ENCODE measurements at regions not wholly inside any gene's neighbourhood (a gene's known extent, or its start where the extent isn't known, plus 50 kb on each side); places are given as distances from the start of the nearest gene placed in this dataset.

DNA sequence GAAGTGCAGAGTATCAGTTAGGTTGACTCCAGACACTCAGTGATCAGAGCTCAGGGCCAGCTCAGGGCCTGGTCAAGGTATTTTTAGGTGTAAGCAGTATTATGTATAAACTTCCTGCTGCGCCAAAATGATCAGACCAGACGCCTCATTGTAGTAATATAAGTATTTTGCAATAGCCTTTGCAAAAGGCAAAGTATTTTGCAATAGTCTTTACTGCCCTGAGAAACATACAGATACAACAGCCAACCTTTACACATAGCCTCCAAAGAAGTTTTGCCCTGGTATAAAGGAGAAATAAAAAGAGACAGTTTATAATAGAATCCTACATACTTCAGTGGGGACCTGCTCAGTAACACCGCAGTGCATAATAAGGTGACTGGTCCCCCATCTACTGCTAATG lies 333.0 kb upstream of the EEF2KMT start:
- Histone ChIP-seq H3K36me3 (ENCODE audit: insufficient read depth, low read length) (no peaks in the 10 kb centered on the region), H3K4me1 (ENCODE audit: insufficient read depth, low read length) (peaks cover 19% of the 10 kb centered on the region), H3K9me3 (ENCODE audit: control insufficient read depth, insufficient read depth, low read length) (no peaks in the 10 kb centered on the region), H3K9ac (ENCODE audit: low read depth, low read length) (no peak overlapping the region)

- H3K9ac ChIP-seq (ENCODE audit: low read depth, low read length): no peak overlapping the region
- H3K36me3 ChIP-seq (ENCODE audit: insufficient read depth, low read length): no peaks in the 10 kb centered on the region
- H3K9me3 ChIP-seq (ENCODE audit: control insufficient read depth, insufficient read depth, low read length): no peaks in the 10 kb centered on the region
- peaks cover 19% of the 10 kb centered on the region for H3K4me1 ChIP-seq (ENCODE audit: insufficient read depth, low read length)
These were observed 331.3 kb upstream of the EEF2KMT start for GRCh38 chr16:5428932-5429331.

- H3K9me3 ChIP-seq (ENCODE audit: control insufficient read depth, insufficient read depth, low read length): no peaks in the 10 kb centered on the region
- no peaks in the 10 kb centered on the region for H3K36me3 ChIP-seq (ENCODE audit: insufficient read depth, low read length)
- H3K4me1 ChIP-seq (ENCODE audit: insufficient read depth, low read length): peaks cover 14% of the 10 kb centered on the region; the same call in 1 of the 2 replicates
- no peak overlapping the region for H3K9ac ChIP-seq (ENCODE audit: low read depth, low read length)
These were observed 330.0 kb upstream of the EEF2KMT start for GRCh38 chr16:5427571-5427970.

DNA sequence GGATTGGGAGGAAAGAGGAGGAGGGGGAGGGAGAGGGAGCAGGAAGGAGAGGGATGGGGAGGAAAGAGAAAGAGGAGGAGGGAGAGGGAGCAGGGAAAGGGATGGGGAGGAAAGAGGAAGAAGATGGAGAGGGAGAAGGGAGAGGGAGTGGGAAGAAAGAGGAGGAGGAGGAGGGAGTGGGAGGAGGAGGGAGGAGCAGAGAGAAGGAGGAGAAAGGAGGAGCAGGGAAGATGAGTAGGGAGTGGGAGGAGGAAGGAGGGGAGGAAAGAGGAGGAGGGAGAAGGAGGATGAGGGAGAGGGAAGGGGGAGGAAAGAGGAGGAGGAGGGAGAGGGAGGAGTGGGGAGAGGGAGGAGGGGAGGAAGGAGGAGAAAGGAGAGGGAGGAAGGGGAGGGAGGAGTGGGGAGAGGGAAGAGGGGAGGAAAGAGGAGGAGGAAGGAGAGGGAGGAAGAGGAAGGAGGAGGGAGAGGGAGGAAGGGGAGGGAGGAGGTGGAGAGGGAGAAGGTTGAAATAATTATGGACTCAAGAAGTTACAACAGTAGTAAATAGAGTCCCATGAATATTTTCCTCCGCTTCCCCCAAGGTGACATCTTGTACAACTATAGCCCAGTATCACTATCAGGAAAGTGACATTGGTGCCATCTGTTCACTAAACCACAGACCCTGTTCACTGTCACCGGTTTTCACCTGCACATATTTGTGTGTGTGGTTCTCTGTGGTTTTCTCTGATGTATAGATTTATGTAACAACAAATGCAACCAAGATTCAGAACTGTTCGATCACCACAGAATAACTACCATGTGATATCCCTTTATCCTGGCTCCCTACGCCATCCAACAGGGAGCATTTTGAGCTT lies 325.3 kb upstream of the EEF2KMT start:
- H3K4me1 ChIP-seq (ENCODE audit: insufficient read depth, low read length): peaks cover 6% of the 10 kb centered on the region; the same call in 1 of the 2 replicates
- H3K9ac ChIP-seq (ENCODE audit: low read depth, low read length): no peak overlapping the region
- no peaks in the 10 kb centered on the region for H3K36me3 ChIP-seq (ENCODE audit: insufficient read depth, low read length)
- no peaks in the 10 kb centered on the region for H3K9me3 ChIP-seq (ENCODE audit: control insufficient read depth, insufficient read depth, low read length)

DNA sequence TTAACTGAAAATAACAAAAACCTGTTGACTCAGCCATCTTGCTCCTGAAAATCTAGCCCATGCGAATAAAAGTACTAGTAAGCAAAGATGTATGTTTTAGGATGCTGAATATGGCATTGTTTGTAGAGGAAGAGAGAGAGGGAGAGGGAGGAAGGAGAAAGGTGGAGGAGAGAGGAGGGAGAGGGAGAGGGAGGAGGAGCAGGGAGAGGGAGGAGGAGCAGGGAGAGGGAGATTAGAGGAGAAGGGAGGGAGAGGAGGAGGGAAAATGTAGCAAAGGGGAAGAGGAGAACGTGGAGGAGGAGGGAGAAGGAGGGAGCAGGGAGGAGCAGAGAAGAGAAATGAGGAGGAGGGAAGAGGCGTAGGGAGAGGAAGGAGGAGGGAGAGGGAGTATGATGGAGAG lies 324.5 kb upstream of the EEF2KMT start:
- Histone ChIP-seq H3K36me3 (ENCODE audit: insufficient read depth, low read length) (no peaks in the 10 kb centered on the region), H3K9me3 (ENCODE audit: control insufficient read depth, insufficient read depth, low read length) (no peaks in the 10 kb centered on the region), H3K4me1 (ENCODE audit: insufficient read depth, low read length) (peaks cover 6% of the 10 kb centered on the region; the same call in 1 of the 2 replicates), H3K9ac (ENCODE audit: low read depth, low read length) (no peak overlapping the region)

GRCh38 chr16:5416013-5416412 lies 318.4 kb upstream of the EEF2KMT start:
- no peaks in the 10 kb centered on the region for H3K36me3 ChIP-seq (ENCODE audit: insufficient read depth, low read length)
- H3K9ac ChIP-seq (ENCODE audit: low read depth, low read length): no peak overlapping the region
- no peaks in the 10 kb centered on the region for H3K9me3 ChIP-seq (ENCODE audit: control insufficient read depth, insufficient read depth, low read length)
- no peaks in the 10 kb centered on the region for H3K4me1 ChIP-seq (ENCODE audit: insufficient read depth, low read length)

- Histone ChIP-seq H3K36me3 (ENCODE audit: insufficient read depth, low read length) (no peaks in the 10 kb centered on the region), H3K9me3 (ENCODE audit: control insufficient read depth, insufficient read depth, low read length) (no peaks in the 10 kb centered on the region), H3K9ac (ENCODE audit: low read depth, low read length) (no peak overlapping the region), H3K4me1 (ENCODE audit: insufficient read depth, low read length) (no peaks in the 10 kb centered on the region)
These were observed 317.5 kb upstream of the EEF2KMT start for GRCh38 chr16:5415123-5415522.

GRCh38 chr16:5412731-5413130 lies 315.1 kb upstream of the EEF2KMT start:
- Histone ChIP-seq H3K9me3 (ENCODE audit: control insufficient read depth, insufficient read depth, low read length) (0 out of 2 replicates have a peak, but pooled peaks cover 2% of the 10 kb centered on the region), H3K4me1 (ENCODE audit: insufficient read depth, low read length) (no peaks in the 10 kb centered on the region), H3K9ac (ENCODE audit: low read depth, low read length) (no peak overlapping the region), H3K36me3 (ENCODE audit: insufficient read depth, low read length) (no peaks in the 10 kb centered on the region)

DNA sequence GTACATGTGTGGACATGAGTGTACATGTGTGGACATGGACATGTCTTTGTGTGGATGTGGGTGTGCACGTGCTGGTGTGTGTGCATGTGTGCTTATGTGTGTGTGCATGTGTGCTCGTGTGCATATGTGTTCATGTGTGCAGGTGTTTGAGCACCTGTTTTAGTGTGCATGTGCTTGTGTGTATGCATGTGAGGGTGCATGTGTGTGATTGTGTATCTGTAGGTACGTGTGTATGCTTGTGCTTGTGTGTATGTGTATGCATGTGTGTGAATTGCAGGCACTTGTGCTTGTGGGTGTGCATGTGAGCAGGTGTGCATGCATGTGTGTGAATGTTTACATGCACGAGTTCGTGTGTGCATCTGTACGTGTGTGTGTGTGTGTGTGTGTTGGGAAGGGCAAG lies 300.6 kb upstream of the EEF2KMT start:
- Histone ChIP-seq H3K36me3 (ENCODE audit: insufficient read depth, low read length) (no peaks in the 10 kb centered on the region), H3K9me3 (ENCODE audit: control insufficient read depth, insufficient read depth, low read length) (no peaks in the 10 kb centered on the region), H3K4me1 (ENCODE audit: insufficient read depth, low read length) (0 out of 2 replicates have a peak, but pooled peaks cover 6% of the 10 kb centered on the region), H3K9ac (ENCODE audit: low read depth, low read length) (no peak overlapping the region)

- Histone ChIP-seq H3K9ac (ENCODE audit: low read depth, low read length) (no peak overlapping the region), H3K36me3 (ENCODE audit: insufficient read depth, low read length) (no peaks in the 10 kb centered on the region), H3K9me3 (ENCODE audit: control insufficient read depth, insufficient read depth, low read length) (no peaks in the 10 kb centered on the region), H3K4me1 (ENCODE audit: insufficient read depth, low read length) (0 out of 2 replicates have a peak, but pooled peaks cover under 1% of the 10 kb centered on the region)
These were observed 299.3 kb upstream of the EEF2KMT start for GRCh38 chr16:5396880-5397279.

- no peak overlapping the region for H3K9ac ChIP-seq (ENCODE audit: low read depth, low read length)
- H3K36me3 ChIP-seq (ENCODE audit: insufficient read depth, low read length): no peaks in the 10 kb centered on the region
- no peaks in the 10 kb centered on the region for H3K9me3 ChIP-seq (ENCODE audit: control insufficient read depth, insufficient read depth, low read length)
- H3K4me1 ChIP-seq (ENCODE audit: insufficient read depth, low read length): no peaks in the 10 kb centered on the region
These were observed 295.5 kb upstream of the EEF2KMT start for GRCh38 chr16:5393070-5393469.

DNA sequence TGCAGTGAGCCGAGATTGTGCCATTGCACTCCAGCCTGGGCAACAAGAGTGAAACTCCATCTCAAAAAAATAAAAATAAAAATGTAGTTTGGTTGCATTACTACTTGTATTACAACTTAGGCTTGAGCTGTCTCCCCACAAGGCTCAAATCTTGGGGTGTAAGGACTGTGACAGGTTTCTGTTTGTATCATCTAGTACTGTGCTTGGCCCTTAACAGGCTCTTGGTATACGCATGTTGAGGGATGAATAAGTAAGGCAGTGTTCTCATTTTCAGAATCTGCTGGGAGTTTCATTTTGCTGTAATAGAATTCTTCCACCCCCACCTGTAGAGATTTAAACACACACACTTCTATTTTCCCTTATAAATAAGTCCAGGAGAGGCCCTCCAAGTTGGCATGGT lies 289.4 kb upstream of the EEF2KMT start:
- no peaks in the 10 kb centered on the region for H3K9me3 ChIP-seq (ENCODE audit: control insufficient read depth, insufficient read depth, low read length)
- no peaks in the 10 kb centered on the region for H3K4me1 ChIP-seq (ENCODE audit: insufficient read depth, low read length)
- no peaks in the 10 kb centered on the region for H3K36me3 ChIP-seq (ENCODE audit: insufficient read depth, low read length)
- H3K9ac ChIP-seq (ENCODE audit: low read depth, low read length): no peak overlapping the region

DNA sequence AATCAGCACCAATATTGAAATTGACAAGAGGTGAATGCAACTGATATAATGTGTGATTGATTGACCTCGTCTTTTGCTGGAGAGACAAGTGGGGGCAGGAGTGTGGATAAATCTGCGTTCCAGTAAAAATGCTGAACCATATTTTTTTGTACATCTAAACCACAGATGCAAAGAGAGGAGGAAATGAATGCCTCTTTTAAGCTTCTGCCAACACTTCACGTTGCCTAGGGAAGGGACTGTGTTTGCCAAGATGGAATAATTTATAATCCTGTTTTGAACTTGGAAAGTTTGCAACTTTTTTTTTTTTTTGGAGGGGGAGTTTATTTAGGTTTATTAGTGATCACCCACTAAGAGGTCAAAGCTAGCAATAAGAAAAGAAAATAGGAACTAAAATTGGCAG lies 288.2 kb upstream of the EEF2KMT start:
- Histone ChIP-seq H3K9ac (ENCODE audit: low read depth, low read length) (no peak overlapping the region), H3K36me3 (ENCODE audit: insufficient read depth, low read length) (no peaks in the 10 kb centered on the region)

GRCh38 chr16:5385115-5385514 lies 287.5 kb upstream of the EEF2KMT start:
- H3K36me3 ChIP-seq (ENCODE audit: insufficient read depth, low read length): no peaks in the 10 kb centered on the region
- H3K9ac ChIP-seq (ENCODE audit: low read depth, low read length): no peak overlapping the region
- H3K9me3 ChIP-seq (ENCODE audit: control insufficient read depth, insufficient read depth, low read length): no peaks in the 10 kb centered on the region
- no peaks in the 10 kb centered on the region for H3K4me1 ChIP-seq (ENCODE audit: insufficient read depth, low read length)

More for the DNA sequence above, 288.2 kb upstream of the EEF2KMT start:
- Histone ChIP-seq H3K9me3 (ENCODE audit: control insufficient read depth, insufficient read depth, low read length) (no peaks in the 10 kb centered on the region), H3K4me1 (ENCODE audit: insufficient read depth, low read length) (no peaks in the 10 kb centered on the region)

- no peaks in the 10 kb centered on the region for H3K36me3 ChIP-seq (ENCODE audit: insufficient read depth, low read length)
- H3K9me3 ChIP-seq (ENCODE audit: control insufficient read depth, insufficient read depth, low read length): no peaks in the 10 kb centered on the region
- H3K4me1 ChIP-seq (ENCODE audit: insufficient read depth, low read length): no peaks in the 10 kb centered on the region
- H3K9ac ChIP-seq (ENCODE audit: low read depth, low read length): no peak overlapping the region
These were observed 286.1 kb upstream of the EEF2KMT start for GRCh38 chr16:5383737-5384136.
